Naive thymus-derived CD8-positive, alpha-beta T cell (primary cell): ENCODE measurements at regions not wholly inside any gene's neighbourhood (a gene's known extent, or its start where the extent isn't known, plus 50 kb on each side); places are given as distances from the start of the nearest gene placed in this dataset.
"Not testable (repeated sequence)": the region's sequence is repeated elsewhere in the genome, so short reads cannot be mapped to it uniquely, and the experiment has no call there.

ENCODE experiments used
- ATAC-seq, 2 donors: fragments of 150-1000 bp; cut with Tn5 transposase in 1 of 2; sonication (Bioruptor Pico), chemical (Tn5 transposase) in 1 of 2; 1 replicate in 1 of 2; 2 replicates in 1 of 2; pipeline ENCODE4 v1.10.0; 2021; ENCODE audit warnings: mild to moderate bottlenecking in 2 of 2, moderate library complexity in 2 of 2
- POLR2A ChIA-PET: fragments of 350-600 bp; sonication (Branson Sonifier 250); formaldehyde crosslinking; loops from one replicate; lab custom pipeline; 2021; ENCODE audit warnings: antibody characterized with exemption; lab: Charles Lee
- DNase-seq, 10 donors: peaks; one replicate each; pipeline versions ENCODE4 v3.0.0 to v3.0.0-alpha.2; 2020 to 2022
- H3K27ac Mint-ChIP-seq, 10 donors: one replicate each; pipeline ENCODE4 v1.8.0; 2020 to 2022; ENCODE audit warnings: mild to moderate bottlenecking in 10 of 10, mixed read lengths in 10 of 10, moderate library complexity in 4 of 10, inconsistent platforms in 1 of 10
- H3K27me3 Mint-ChIP-seq, 5 donors: one replicate each; pipeline ENCODE4 v1.8.0; 2021 to 2022; ENCODE audit warnings: mixed read lengths in 5 of 5
- H3K36me3 Mint-ChIP-seq, 3 donors: one replicate each; pipeline ENCODE4 v1.8.0; 2020 to 2022; ENCODE audit warnings: mixed read lengths in 3 of 3, mild to moderate bottlenecking in 2 of 3, inconsistent platforms in 1 of 3
- H3K4me1 Mint-ChIP-seq, 4 donors: one replicate each; pipeline ENCODE4 v1.8.0; 2021 to 2022; ENCODE audit warnings: mixed read lengths in 4 of 4
- H3K4me3 Mint-ChIP-seq, 10 donors: one replicate each; pipeline ENCODE4 v1.8.0; 2020 to 2022; ENCODE audit warnings: mild to moderate bottlenecking in 10 of 10, mixed read lengths in 10 of 10, moderate library complexity in 6 of 10, inconsistent platforms in 1 of 10
- H3K9me3 Mint-ChIP-seq, 9 donors: one replicate each; pipeline ENCODE4 v1.8.0; 2020 to 2022; ENCODE audit warnings: mixed read lengths in 9 of 9, mild to moderate bottlenecking in 3 of 9, inconsistent platforms in 1 of 9, moderate library complexity in 1 of 9

DNA sequence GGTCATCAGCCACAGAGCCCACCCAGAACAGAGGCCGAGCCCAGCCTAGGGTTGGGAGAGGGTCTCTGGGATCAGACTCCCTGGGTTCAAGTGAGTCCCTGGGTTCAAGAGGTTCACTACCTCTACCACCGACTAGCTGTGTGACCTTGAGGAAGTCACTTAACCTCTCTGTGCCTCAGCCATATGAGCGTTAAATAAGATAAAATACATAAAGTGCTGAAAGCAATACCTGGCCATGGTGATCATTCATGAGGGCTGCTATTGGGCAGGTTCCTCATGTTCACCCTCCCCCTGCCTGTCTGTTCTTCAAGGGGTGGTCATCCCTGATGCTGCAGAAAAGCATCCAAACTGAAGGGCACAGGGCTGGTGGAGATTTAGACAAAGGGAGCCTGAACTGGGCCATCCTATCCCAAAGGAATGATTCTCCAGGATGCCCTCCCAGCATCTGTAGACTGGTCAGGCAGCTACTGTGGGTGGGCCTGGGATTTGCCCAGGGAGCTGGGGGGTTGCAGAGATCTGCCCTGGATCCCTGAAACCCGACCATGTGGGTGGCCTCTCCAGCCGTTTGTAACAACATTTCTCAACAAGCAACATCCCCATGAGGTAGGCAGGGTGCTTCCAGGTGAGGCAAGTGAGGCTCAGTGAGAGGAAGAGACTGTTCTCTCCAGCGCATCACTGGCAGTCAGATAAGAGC lies 196.6 kb downstream of the MATN1 start:
- Mint-ChIP-seq H3K27me3 (peaks cover 15 to 49% (median 29%) of the 10 kb centered on the region in 5 donors), H3K36me3 (no peaks in the 10 kb centered on the region), H3K4me1 (no peaks in the 10 kb centered on the region), H3K9me3 (no peaks in the 10 kb centered on the region), H3K27ac (no peak overlapping the region), H3K4me3 (no peak overlapping the region)
- DNase-seq (no peak), ATAC-seq (no peak)
- POLR2A ChIA-PET, result no interaction called here

DNA sequence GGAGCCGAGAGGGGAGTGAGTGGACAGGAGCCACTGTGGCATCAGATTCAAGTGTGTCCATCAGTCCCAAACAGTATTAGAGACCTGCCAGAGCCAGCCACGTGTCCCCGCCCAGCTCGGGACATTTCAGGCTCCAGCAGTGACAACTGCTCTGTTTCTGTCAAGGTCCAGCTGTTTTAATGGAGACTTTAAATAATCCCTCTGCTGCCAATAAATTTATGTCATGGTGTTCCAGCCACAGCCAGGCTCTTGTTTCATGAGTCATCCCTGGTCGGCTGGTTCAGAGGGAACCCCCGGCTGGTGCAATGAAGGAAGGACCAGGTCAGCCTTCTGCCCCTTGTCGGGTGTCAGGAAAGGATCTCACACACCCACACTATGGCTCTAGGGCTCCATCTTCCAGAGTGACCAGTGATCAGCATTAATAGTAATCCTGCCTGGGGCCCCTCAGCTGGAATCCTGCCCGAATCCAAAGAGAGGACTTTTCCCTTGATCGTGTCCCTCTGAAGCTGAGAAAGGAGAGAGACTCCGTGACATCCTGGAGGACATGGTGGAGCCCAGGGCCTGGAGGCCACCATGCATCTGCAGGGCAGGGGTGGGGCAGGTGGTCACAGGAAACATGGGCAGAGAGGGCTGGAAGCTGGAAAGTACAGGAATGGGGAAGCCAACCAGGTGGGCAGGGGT lies 197.3 kb downstream of the MATN1 start:
- H3K4me3 Mint-ChIP-seq, result no peak overlapping the region
- no peaks in the 10 kb centered on the region for H3K4me1 Mint-ChIP-seq
- POLR2A ChIA-PET, result no interaction called here
- peaks cover 21 to 56% (median 36%) of the 10 kb centered on the region in 5 donors for H3K27me3 Mint-ChIP-seq
- no peak overlapping the region for H3K27ac Mint-ChIP-seq
- DNase-seq (peak in 1 of 10 donors; percentile 12), ATAC-seq (no peak)
- no peaks in the 10 kb centered on the region for H3K9me3 Mint-ChIP-seq
- no peaks in the 10 kb centered on the region for H3K36me3 Mint-ChIP-seq

DNA sequence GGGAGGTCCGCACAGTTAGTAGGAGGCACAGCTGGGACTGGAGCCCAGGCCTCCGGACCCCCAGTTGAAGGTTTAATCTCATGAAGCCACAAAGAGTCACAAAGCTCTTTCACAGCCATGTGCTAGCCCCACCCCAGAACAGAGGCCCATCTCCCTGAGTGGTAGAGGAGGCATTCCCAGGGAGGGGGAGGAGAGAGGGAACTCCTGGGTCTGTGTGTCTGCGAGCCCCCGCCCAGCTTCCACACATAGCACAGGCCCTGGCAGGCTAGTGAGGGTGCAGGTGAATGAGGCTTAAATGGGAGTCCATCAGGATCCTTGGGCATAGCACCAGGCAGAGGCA lies 197.8 kb downstream of the MATN1 start:
- DNase-seq (no peak), ATAC-seq (no peak)
- H3K27me3 Mint-ChIP-seq, result peaks cover 19 to 54% (median 35%) of the 10 kb centered on the region in 5 donors
- H3K36me3 Mint-ChIP-seq, result no peaks in the 10 kb centered on the region
- H3K27ac Mint-ChIP-seq, result no peak overlapping the region
- no peaks in the 10 kb centered on the region for H3K9me3 Mint-ChIP-seq
- H3K4me3 Mint-ChIP-seq, result no peak overlapping the region
- H3K4me1 Mint-ChIP-seq, result no peaks in the 10 kb centered on the region
- POLR2A ChIA-PET, result no interaction called here

DNA sequence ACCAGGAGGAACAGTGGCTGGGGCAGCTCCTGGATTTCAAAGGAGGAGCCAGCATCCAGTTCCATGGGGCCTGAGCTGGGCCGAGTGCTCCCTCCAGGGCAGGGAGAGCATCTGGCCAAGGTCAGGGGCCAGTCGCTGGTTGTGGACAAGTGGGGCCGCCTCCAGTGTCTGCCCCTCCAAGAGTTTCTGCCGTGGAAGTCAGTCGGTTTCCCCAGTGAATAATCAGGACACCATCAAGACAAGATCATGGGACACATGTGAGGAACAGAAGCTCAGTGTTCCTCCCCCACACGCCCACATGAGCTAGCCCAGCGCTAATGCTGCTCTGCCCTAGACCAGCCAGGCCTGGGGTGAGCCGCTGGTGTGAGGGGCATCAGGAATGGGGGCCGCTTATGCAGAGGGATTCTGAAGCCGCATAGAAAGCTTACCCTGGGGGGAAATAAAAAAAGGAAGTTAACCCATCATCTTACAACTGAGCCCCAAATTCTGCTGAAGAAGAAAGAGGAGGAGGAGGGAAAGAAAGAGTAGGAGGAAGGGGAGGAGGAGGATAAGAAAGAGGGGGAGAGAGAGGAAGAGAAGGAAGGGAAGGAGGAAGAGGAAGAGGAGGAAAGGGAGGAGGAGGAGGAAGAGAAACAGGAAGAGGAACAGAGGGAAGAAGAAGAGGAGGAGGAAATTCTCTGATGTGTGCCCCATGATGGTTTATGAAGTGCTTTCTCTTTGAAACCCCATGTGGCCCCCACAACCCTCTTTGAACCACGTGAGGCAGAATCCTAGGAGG lies 198.4 kb downstream of the MATN1 start:
- POLR2A ChIA-PET, result no interaction called here
- H3K27ac Mint-ChIP-seq, result no peak overlapping the region
- no peaks in the 10 kb centered on the region for H3K36me3 Mint-ChIP-seq
- H3K9me3 Mint-ChIP-seq, result no peaks in the 10 kb centered on the region
- no peaks in the 10 kb centered on the region for H3K4me1 Mint-ChIP-seq
- no peak overlapping the region for H3K4me3 Mint-ChIP-seq
- DNase-seq (peak in 1 of 10 donors; percentile 13), ATAC-seq (no peak)
- H3K27me3 Mint-ChIP-seq, result peaks cover 18 to 50% (median 33%) of the 10 kb centered on the region in 5 donors

DNA sequence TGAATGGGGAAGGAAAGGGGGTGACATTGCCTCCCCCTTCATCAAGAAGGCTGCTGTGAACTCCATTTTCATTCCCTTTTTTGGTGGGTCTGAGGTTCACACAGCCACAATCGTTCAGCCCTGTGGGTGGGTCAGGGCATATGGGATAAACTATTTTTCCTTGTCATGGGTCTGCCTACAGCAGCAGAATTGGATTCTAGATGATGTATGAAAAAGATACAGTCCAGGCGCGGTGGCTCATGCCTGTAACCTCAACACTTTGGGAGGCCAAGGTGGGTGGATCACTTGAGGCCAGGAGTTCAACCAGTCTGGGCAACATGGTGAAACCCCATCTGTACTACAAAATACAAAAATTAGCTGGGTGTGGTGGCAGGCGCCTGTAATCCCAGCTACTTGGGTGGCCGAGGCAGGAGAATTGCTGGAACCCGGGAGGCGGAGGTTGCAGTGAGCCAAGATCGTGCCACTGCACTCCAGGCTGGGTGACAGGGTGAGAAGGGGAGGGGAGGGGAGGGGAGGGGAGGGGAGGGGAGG lies 199.3 kb downstream of the MATN1 start:
- H3K36me3 Mint-ChIP-seq, ATAC-seq, H3K9me3 Mint-ChIP-seq, POLR2A ChIA-PET, H3K27ac Mint-ChIP-seq, H3K4me1 Mint-ChIP-seq, H3K4me3 Mint-ChIP-seq, DNase-seq: not testable (repeated sequence)
- peaks cover 18 to 50% (median 33%) of the 10 kb centered on the region in 5 donors for H3K27me3 Mint-ChIP-seq

DNA sequence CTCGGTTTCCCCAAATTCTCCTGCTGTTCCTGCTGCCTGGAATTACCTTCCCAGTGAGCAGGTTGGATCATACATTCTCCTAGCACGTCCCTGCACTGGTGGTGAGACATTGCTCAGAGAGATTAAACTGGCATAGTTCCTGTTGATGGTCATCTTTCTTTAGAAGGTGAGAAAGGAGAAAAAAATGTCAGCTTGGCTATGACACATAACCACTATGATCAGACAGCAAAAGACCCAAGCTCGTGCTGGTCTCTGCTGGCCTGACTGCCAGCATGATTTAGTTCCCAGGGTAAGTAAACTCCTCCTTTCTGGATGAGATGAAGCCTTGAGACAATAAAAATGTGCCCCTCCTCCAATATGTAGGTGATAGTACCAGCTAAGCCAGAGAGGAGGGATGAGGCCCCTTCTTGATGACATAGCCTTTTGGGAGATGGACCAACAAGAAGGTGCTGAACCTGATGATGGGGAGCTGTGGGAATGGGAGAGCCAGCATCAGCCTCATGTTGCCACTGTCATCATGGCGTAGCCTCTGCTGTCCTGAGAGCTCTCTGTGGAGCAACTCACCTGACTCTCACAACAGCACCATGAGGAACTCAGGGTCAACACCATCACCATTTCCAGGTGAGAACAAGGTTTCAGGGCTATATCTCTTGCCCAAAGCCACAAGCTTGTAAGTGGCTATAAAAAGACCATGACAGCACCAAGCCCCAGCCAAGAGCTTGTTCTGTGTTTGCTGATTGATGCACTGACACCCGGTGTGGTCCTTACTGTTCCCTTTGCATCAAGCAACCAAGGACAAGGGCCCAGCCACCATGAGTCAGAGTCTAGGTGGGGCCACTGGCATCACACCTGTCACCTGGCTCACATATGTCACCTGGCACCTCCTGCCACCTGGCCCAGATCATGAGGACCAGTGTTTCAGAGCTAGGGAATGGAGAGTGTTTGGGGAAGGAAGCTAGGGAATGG lies 200.0 kb downstream of the MATN1 start:
- Mint-ChIP-seq H3K27ac (no peak overlapping the region), H3K9me3 (no peaks in the 10 kb centered on the region), H3K36me3 (no peaks in the 10 kb centered on the region), H3K4me3 (no peak overlapping the region), H3K27me3 (peaks cover 18 to 50% (median 33%) of the 10 kb centered on the region in 5 donors), H3K4me1 (no peaks in the 10 kb centered on the region)
- ATAC-seq, result no peak
- POLR2A ChIA-PET, result no interaction called here
- no peak for DNase-seq

DNA sequence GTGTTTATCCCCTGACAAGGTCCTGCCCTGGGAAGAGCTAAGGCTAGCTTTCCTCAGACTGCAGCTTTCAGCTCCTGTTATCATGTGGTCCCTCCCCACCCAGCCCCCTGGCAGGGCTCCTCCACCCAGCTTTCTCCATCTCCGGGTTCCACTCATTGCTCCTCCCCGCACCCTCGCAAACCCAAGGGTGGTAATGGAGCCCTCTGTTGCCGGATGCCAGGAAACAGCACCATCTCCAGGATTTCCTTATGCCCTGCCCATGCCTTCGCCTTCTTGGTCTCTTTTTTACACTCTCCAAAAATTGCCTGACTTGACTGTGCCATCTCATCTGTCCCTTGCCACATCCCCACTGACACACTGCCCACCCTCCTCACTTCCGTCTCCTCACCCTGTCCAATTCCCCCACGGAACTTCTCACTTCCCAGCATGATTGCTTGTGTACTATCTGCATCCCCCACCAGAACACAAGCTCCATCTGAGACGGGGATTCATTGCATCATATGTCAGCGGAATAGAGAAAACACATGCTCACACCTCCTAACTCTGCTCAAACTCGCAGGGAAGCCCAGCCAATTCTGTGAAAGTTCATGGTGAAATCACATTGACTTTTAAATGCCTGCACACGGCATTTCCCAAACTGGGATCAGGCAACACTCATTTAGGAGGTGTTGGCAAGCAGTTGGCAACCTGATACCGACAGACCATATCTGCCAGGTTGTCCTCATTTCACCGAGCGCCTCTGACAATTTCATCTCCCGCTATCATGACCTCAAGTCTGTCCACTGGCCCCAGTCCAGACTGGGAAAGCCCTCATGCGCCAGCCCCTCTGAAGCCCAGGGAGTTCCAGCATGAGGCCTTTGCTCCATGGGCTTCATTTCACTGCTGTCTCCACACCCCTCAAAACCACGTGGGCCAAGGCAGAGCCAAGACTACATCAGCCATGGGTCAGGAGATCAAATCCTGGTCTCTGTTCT lies 201.1 kb downstream of the MATN1 start:
- peak in 1 of 10 donors; percentile 8 for DNase-seq
- H3K27me3 Mint-ChIP-seq, result peaks cover 18 to 54% (median 37%) of the 10 kb centered on the region in 5 donors
- ATAC-seq, result no peak
- no peak overlapping the region for H3K27ac Mint-ChIP-seq
- no peaks in the 10 kb centered on the region for H3K4me1 Mint-ChIP-seq
- no peaks in the 10 kb centered on the region for H3K36me3 Mint-ChIP-seq
- H3K9me3 Mint-ChIP-seq, result no peaks in the 10 kb centered on the region
- POLR2A ChIA-PET, result no interaction called here
- H3K4me3 Mint-ChIP-seq, result no peak overlapping the region

DNA sequence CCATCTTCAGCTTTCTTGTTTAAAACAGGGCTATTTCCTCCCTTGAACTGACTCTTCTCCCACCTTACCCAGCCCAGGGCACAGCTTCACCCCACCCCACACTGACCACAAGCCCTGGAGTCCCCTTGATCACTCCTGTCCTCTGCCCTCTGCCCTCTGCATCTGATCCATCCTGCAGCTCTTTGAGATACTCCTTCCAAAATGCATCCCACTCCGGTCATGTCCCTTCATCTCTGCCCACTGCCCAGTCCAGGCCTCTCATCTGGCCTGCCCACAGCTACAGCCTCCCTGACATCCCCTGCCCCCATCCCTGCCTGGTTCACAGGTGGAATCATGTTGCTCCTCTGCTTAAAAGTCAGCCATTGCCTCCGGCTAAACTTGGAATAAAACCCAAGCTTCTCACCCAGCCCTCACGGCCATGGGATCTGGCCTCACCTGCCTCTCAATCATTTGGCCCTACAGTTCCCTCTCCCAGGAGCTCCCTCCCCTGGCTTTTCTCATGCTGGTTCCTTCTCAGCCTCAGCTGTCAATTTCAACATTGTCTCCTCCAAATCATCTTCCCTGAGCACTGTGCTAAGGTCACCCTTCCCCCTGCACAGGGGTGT lies 202.0 kb downstream of the MATN1 start:
- H3K27ac Mint-ChIP-seq, result no peak overlapping the region
- peak in 1 of 10 donors; percentile 14 for DNase-seq
- no peak for ATAC-seq
- no peak overlapping the region for H3K4me3 Mint-ChIP-seq
- no peaks in the 10 kb centered on the region for H3K36me3 Mint-ChIP-seq
- POLR2A ChIA-PET, result no interaction called here
- H3K9me3 Mint-ChIP-seq, result no peaks in the 10 kb centered on the region
- peaks cover 18 to 54% (median 34%) of the 10 kb centered on the region in 5 donors for H3K27me3 Mint-ChIP-seq
- no peaks in the 10 kb centered on the region for H3K4me1 Mint-ChIP-seq

DNA sequence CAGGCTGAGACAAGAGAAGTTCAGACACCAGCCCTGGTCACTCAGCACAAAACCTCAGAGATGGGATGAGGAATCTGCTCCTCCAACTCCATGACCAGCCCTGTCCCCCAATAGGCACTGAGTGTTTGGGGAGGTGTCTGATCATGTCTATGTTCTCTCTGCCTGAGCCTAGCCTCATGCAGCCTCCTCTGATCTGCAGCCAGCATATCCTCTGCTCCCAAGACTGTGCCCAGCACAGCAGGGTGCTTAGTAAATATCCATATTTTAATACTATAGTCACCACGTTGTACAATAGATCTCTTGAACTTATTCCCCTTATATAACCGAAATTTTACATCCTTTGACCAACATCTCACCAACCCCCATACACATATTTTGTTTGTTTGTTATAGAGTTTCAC lies 202.9 kb downstream of the MATN1 start:
- ATAC-seq (no peak), DNase-seq (peak in 1 of 10 donors; percentile 5)
- Mint-ChIP-seq H3K9me3 (no peaks in the 10 kb centered on the region), H3K4me3 (no peak overlapping the region), H3K4me1 (no peaks in the 10 kb centered on the region), H3K27ac (no peak overlapping the region), H3K27me3 (peaks cover 18 to 46% (median 35%) of the 10 kb centered on the region in 5 donors), H3K36me3 (no peaks in the 10 kb centered on the region)
- POLR2A ChIA-PET, result no interaction called here

DNA sequence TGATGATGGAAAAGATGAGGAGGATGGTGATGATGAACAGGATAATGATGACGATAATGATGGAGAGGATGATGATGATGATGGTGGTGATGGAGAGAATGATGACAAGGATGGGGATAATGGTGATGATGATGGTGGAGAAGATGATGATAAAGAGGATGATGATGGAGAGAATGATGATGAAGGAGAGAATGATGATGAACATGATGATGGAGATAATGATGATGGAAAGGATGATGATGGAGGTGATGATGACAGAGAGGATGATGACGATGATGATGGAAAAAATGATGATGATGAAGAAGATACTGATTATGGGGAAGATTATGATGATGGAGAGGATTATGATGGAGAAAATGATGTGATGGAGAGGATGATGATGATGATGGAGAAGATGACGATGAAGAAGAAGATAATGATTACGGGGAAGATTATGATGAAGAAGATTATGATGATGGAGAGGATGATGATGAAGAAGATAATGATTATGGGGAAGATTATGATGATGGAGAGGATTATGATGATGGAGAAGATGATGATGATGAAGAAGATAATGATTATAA lies 204.1 kb downstream of the MATN1 start:
- Mint-ChIP-seq H3K27me3 (peaks cover 17 to 34% (median 29%) of the 10 kb centered on the region in 5 donors), H3K4me1 (no peaks in the 10 kb centered on the region), H3K27ac (no peak overlapping the region), H3K9me3 (no peaks in the 10 kb centered on the region), H3K36me3 (no peaks in the 10 kb centered on the region), H3K4me3 (no peak overlapping the region)
- DNase-seq, result no peak
- POLR2A ChIA-PET, result no interaction called here
- no peak for ATAC-seq

DNA sequence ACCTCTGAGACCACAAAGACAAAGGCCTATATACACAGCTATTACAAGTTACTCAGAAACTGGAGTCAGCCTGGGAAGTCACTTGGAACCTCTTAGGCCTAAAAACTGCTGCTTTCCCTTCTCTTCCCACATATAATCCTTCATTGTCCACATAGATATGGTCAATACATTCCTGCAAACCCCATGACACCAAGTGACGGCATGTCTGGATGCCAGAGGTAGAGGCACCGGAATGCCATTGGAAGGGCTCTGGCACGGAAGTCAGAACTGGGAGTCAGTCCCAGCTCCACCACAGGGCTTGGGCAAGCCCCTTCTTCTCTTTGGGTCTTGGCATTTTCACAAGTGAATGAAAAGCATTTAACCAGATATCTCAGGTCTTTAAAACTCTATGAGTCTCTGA lies 204.7 kb downstream of the MATN1 start:
- peaks cover 17 to 34% (median 27%) of the 10 kb centered on the region in 5 donors for H3K27me3 Mint-ChIP-seq
- DNase-seq (peak in 1 of 10 donors; percentile 0), ATAC-seq (no peak)
- no peak overlapping the region for H3K27ac Mint-ChIP-seq
- POLR2A ChIA-PET, result no interaction called here
- no peaks in the 10 kb centered on the region for H3K36me3 Mint-ChIP-seq
- no peaks in the 10 kb centered on the region for H3K9me3 Mint-ChIP-seq
- no peaks in the 10 kb centered on the region for H3K4me1 Mint-ChIP-seq
- no peak overlapping the region for H3K4me3 Mint-ChIP-seq
